SU-DHL-6 (cell line): ENCODE measurements at regions not wholly inside any gene's neighbourhood (a gene's known extent, or its start where the extent isn't known, plus 50 kb on each side); places are given as distances from the start of the nearest gene placed in this dataset.
"Not testable (repeated sequence)": the region's sequence is repeated elsewhere in the genome, so short reads cannot be mapped to it uniquely, and the experiment has no call there.

Experiments used
- H2AFZ ChIP-seq: fragments of 200-600 bp; sonication (generic); 2 replicates; pipeline ENCODE4 v1.6.1; 2014; ENCODE audit warnings: low read depth, mild to moderate bottlenecking, moderate library complexity, mixed read lengths, antibody characterized with exemption, low read length; ENCODE audit not compliant: severe bottlenecking
- H3F3A ChIP-seq: fragments of 200-600 bp; shearing (Covaris generic); 2 replicates; pipeline ENCODE4 v1.6.0; 2016; ENCODE audit warnings: antibody characterized with exemption, mild to moderate bottlenecking; ENCODE audit not compliant: insufficient read depth
- H3K27ac ChIP-seq: fragments of 200-600 bp; sonication (generic); 2 replicates; pipeline ENCODE4 v1.5.1; 2016; ENCODE audit warnings: low read depth, mild to moderate bottlenecking, low read length, moderate library complexity, mixed read lengths
- H3K27me3 ChIP-seq: fragments of 200-600 bp; sonication (generic), shearing (Covaris generic); 2 replicates; pipeline ENCODE4 v1.6.0; 2014; ENCODE audit warnings: mild to moderate bottlenecking, low read length
- H3K36me3 ChIP-seq: fragments of 200-600 bp; sonication (generic); 2 replicates; pipeline ENCODE4 v1.6.1; 2014; ENCODE audit warnings: mild to moderate bottlenecking, low read length, mixed read lengths
- H3K4me2 ChIP-seq: fragments of 300-600, 200-600 bp; shearing (Covaris generic), sonication (generic); 2 replicates; pipeline ENCODE4 v1.6.0; 2014; ENCODE audit warnings: low read length, low read depth, mild to moderate bottlenecking; ENCODE audit not compliant: poor library complexity, severe bottlenecking
- H3K4me3 ChIP-seq: fragments of 200-600 bp; sonication (generic); 2 replicates; pipeline ENCODE4 v1.5.1; 2014; ENCODE audit warnings: antibody characterized with exemption, low read length, mild to moderate bottlenecking, mixed read lengths; ENCODE audit not compliant: insufficient read depth, poor library complexity, severe bottlenecking
- H3K79me2 ChIP-seq: fragments of 200-600 bp; sonication (generic); 2 replicates; pipeline ENCODE4 v1.6.1; 2014; ENCODE audit warnings: mild to moderate bottlenecking, low read length, moderate library complexity; ENCODE audit not compliant: insufficient read depth
- H3K9ac ChIP-seq: fragments of 200-600 bp; sonication (generic); 2 replicates; pipeline ENCODE4 v1.7.0; 2014; ENCODE audit warnings: mild to moderate bottlenecking, low read length
- H3K9me2 ChIP-seq: fragments of 200-600 bp; sonication (generic); replicated peaks from 2 replicates; pipeline ENCODE4 v1.6.1; 2014; ENCODE audit warnings: low read length; ENCODE audit not compliant: insufficient read depth
- H3K9me3 ChIP-seq: fragments of 200-600 bp; sonication (generic); 2 replicates; pipeline ENCODE4 v1.6.1; 2014; ENCODE audit warnings: low read length, mixed read lengths; ENCODE audit not compliant: insufficient read depth
- H4K20me1 ChIP-seq: fragments of 200-600 bp; sonication (generic); 2 replicates; pipeline ENCODE4 v1.6.1; 2014; ENCODE audit warnings: low read depth, mild to moderate bottlenecking, antibody characterized with exemption, low read length, moderate library complexity, mixed read lengths
- CTCF ChIP-seq: fragments of 200-600 bp; sonication (generic); IDR thresholded peaks from one replicate; pipeline ENCODE4 v1.5.1; 2017; ENCODE audit warnings: antibody characterized with exemption, mild to moderate bottlenecking, low read length, moderate library complexity; ENCODE audit not compliant: insufficient read depth, poor library complexity, severe bottlenecking
- EZH2phosphoT487 ChIP-seq: fragments of 200-600 bp; sonication (generic), shearing (Covaris generic); conservative IDR thresholded peaks from 2 replicates; pipeline ENCODE4 v1.6.1; 2018; ENCODE audit warnings: mild to moderate bottlenecking, antibody characterized with exemption, low read length, moderate library complexity, mixed read lengths

GRCh38 chr7:142434666-142435167 is 176.9 kb upstream of the PRSS58 start:
- Histone ChIP-seq H3K4me2 (no peak overlapping the region), H4K20me1 (no peaks in the 10 kb centered on the region), H2AFZ (no peak overlapping the region), H3K9me2 (no peaks in the 10 kb centered on the region), H3F3A (no peaks in the 10 kb centered on the region), H3K79me2 (no peaks in the 10 kb centered on the region), H3K9ac (no peak overlapping the region), H3K27ac (no peak overlapping the region), H3K4me3 (no peak overlapping the region), H3K36me3 (no peaks in the 10 kb centered on the region), H3K27me3 (no peaks in the 10 kb centered on the region), H3K9me3 (no peaks in the 10 kb centered on the region)
- no peak for TF ChIP-seq CTCF
- no peak for TF ChIP-seq EZH2phosphoT487

- not testable (repeated sequence) for H3K4me3 ChIP-seq, H3K9ac ChIP-seq, H3K9me3 ChIP-seq, H3F3A ChIP-seq, H3K27ac ChIP-seq, H3K79me2 ChIP-seq, H2AFZ ChIP-seq, H3K36me3 ChIP-seq, H3K9me2 ChIP-seq, H3K4me2 ChIP-seq, H4K20me1 ChIP-seq, H3K27me3 ChIP-seq
These were observed 176.3 kb upstream of the PRSS58 start for GRCh38 chr7:142434133-142434532.

- Histone ChIP-seq H3K27me3 (no peaks in the 10 kb centered on the region), H3K36me3 (no peaks in the 10 kb centered on the region), H3K4me3 (no peak overlapping the region), H3F3A (no peaks in the 10 kb centered on the region), H4K20me1 (no peaks in the 10 kb centered on the region), H3K4me2 (no peak overlapping the region), H3K9ac (no peak overlapping the region), H3K9me3 (no peaks in the 10 kb centered on the region), H2AFZ (no peak overlapping the region), H3K79me2 (no peaks in the 10 kb centered on the region), H3K27ac (no peak overlapping the region), H3K9me2 (no peaks in the 10 kb centered on the region)
- no peak for TF ChIP-seq CTCF
- no peak for TF ChIP-seq EZH2phosphoT487
These were observed 174.5 kb upstream of the PRSS58 start for GRCh38 chr7:142432377-142432776.

GRCh38 chr7:142431491-142431890 is 173.6 kb upstream of the PRSS58 start:
- no peaks in the 10 kb centered on the region for H3K36me3 ChIP-seq
- H3K4me2 ChIP-seq = no peak overlapping the region
- H3K79me2 ChIP-seq = no peaks in the 10 kb centered on the region
- H3K9ac ChIP-seq = no peak overlapping the region
- no peaks in the 10 kb centered on the region for H3K9me2 ChIP-seq
- no peaks in the 10 kb centered on the region for H3K9me3 ChIP-seq
- no peak overlapping the region for H2AFZ ChIP-seq
- TF ChIP-seq EZH2phosphoT487 = no peak
- TF ChIP-seq CTCF = no peak
- H3K27ac ChIP-seq = no peak overlapping the region
- H4K20me1 ChIP-seq = no peaks in the 10 kb centered on the region
- no peak overlapping the region for H3K4me3 ChIP-seq
- no peaks in the 10 kb centered on the region for H3K27me3 ChIP-seq
- no peaks in the 10 kb centered on the region for H3F3A ChIP-seq
